NCI-H2171 treated with DMSO at 0.1 percent for 48 hours (cell line): ENCODE measurements at regions not wholly inside any gene's neighbourhood (a gene's known extent, or its start where the extent isn't known, plus 50 kb on each side); places are given as distances from the start of the nearest gene placed in this dataset.
A peak's percentile ranks its signal among the peaks of the same experiment; 100 is the strongest.

Experiments
- DNase-seq: peaks from one replicate; lab custom pipeline; 2025; lab: John Stamatoyannopoulos, UW

- no peak for DNase-seq
These were observed 52.2 kb downstream of the CCDC185 start for GRCh38 chr1:223445402-223445801.

- DNase-seq, result no peak
These were observed 60.7 kb downstream of the CCDC185 start for GRCh38 chr1:223453902-223454301.

GRCh38 chr1:223454959-223455358 lies 61.7 kb downstream of the CCDC185 start:
- no peak for DNase-seq

GRCh38 chr1:223455470-223455869 lies 62.3 kb downstream of the CCDC185 start:
- peak; percentile 3 for DNase-seq

GRCh38 chr1:223456747-223457146 lies 63.5 kb downstream of the CCDC185 start:
- no peak for DNase-seq

- no peak for DNase-seq
These were observed 67.5 kb downstream of the CCDC185 start for GRCh38 chr1:223460566-223461189.

GRCh38 chr1:223462047-223462630 lies 68.9 kb downstream of the CCDC185 start:
- DNase-seq, result no peak

GRCh38 chr1:223462866-223463404 lies 69.7 kb downstream of the CCDC185 start:
- DNase-seq, result no peak

GRCh38 chr1:223466151-223466550 lies 72.9 kb downstream of the CCDC185 start:
- no peak for DNase-seq

- DNase-seq, result no peak
These were observed 78.4 kb downstream of the CCDC185 start for GRCh38 chr1:223471566-223471965.

- DNase-seq, result no peak
These were observed 78.8 kb downstream of the CCDC185 start for GRCh38 chr1:223472057-223472456.

GRCh38 chr1:223473601-223474344 lies 80.6 kb downstream of the CCDC185 start:
- DNase-seq, result no peak

GRCh38 chr1:223474804-223475203 lies 81.6 kb downstream of the CCDC185 start:
- no peak for DNase-seq

- no peak for DNase-seq
These were observed 84.2 kb downstream of the CCDC185 start for GRCh38 chr1:223477456-223477855.

GRCh38 chr1:223478606-223479005 lies 85.4 kb downstream of the CCDC185 start:
- no peak for DNase-seq

GRCh38 chr1:223479261-223479660 lies 86.0 kb downstream of the CCDC185 start:
- no peak for DNase-seq

- peak; percentile 13 for DNase-seq
These were observed 86.7 kb downstream of the CCDC185 start for GRCh38 chr1:223479718-223480425.

GRCh38 chr1:223482132-223482531 lies 88.9 kb downstream of the CCDC185 start:
- no peak for DNase-seq

- no peak for DNase-seq
These were observed 89.6 kb downstream of the CCDC185 start for GRCh38 chr1:223482766-223483165.

- DNase-seq, result no peak
These were observed 90.3 kb downstream of the CCDC185 start for GRCh38 chr1:223483511-223483910.

- peak; percentile 81 for DNase-seq
These were observed 93.2 kb downstream of the CCDC185 start for GRCh38 chr1:223486366-223486765.
